ENCODE measurements at regions not wholly inside any gene's neighbourhood (a gene's known extent, or its start where the extent isn't known, plus 50 kb on each side); places are given as distances from the start of the nearest gene placed in this dataset.
"Not testable (repeated sequence)": the region's sequence is repeated elsewhere in the genome, so short reads cannot be mapped to it uniquely, and the experiment has no call there.

DNA sequence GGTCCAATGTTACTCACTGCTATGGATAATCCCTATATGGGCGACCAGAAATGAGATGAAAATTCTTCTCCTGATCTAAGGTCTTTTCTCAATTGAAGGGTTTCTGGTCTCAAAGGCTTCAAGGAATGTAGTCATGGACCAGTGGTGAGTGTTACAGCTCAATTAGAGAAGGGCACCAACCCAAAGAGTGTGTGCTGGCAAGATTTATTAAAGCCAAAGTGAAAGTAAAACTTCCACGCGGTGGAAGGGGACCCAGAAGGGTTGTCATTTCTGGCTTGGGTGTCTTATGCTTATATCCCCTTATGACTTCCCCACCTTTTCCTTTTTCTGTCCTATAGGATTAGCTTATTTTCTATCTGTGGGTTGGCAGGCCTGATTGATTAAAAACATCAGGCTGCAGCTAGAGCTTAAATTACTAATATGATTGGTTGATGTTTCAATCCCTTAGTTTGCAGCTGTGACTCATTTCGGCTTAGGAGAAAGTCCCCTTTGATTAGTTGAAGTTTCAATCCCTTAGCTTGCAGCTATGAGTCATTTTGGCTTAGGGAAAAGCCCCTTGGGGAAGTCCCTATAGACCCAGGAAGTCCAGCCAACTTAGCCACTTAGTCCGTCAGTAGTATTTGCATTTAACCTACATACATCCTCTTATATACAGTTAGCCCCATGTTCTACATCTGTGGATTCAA, 179.5 kb upstream of the NLGN4Y start:
- intact Hi-C loops (cut with micrococcal nuclease): loop anchor here (5.0 kb wide), 1 partner anchor 862 kb away; the partner anchor contains the start of gene UTY

DNA sequence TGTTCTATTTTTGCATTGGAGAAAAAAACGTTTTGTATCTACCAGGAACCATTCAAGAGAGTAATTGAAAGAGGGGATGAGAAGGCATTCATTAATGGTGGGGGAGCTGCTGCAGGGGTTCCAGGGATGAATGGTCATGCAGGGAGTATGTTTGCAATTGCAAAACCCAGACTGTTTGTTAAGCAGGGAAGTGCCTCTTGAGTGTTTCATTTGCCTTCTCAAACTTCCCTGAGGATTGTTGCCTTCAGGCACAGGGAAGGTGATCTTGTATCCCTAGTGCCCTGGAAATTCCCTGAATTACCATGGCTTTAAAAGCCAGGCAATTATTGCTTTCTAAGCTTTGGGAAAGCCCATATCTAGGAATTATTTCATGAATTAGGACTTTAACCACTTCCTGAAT, 172.7 kb upstream of the NLGN4Y start:
- intact Hi-C loops (cut with micrococcal nuclease): no loop called here

DNA sequence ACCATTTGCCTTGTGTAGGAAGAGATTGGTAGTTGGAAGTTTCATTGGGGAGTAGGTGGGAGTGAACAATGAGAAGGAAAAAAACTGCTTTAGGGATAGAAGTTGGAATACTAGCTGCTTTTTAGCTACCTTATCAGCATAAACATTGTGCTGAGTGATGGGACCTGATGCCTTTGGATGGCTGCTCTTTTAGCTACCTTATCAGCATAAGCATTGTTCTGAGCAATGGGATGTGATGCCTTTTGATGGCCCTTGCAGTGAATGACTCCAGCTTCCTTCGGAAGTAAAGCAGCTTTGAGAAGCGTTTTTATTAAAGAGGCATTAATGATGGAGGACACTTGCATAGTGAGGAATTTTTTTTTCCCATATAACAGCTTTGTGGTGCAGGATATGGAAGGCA, 168.2 kb upstream of the NLGN4Y start:
- intact Hi-C loops (cut with micrococcal nuclease): no loop called here

DNA sequence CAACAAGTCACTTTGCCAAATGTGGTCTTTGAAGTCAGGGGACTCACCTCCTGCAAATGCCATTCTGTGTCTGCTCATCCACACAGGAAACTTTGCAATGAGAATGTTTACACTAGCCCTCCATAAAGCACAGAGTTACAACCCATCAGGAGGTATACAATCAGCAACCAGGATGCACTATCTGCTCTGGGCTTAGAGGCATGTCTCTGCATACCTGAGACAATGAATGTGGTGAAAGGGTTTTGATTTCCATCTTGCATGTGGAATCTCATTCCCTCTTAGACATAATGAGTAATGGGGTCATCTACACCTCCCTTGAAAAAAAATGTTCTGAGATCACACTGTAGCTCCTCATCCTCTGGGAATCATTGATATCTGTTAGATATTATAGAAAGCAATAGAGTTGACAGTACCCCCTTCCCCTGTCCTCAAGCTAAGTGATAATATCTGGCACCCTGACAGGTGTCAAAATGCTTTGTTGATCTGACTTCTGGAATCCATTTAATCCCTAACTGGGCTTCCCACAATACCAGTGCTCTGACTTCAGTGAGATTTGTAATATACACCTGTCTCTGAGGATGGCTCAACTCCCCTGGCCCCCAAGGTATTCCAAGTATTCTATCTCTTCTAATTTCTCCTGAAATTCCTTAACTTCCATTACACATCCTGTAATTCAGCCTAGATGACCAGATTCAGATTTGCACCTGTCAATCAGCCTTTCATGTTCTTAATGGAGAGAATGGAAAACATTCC, 163.4 kb upstream of the NLGN4Y start:
- intact Hi-C loops (cut with micrococcal nuclease): no loop called here

DNA sequence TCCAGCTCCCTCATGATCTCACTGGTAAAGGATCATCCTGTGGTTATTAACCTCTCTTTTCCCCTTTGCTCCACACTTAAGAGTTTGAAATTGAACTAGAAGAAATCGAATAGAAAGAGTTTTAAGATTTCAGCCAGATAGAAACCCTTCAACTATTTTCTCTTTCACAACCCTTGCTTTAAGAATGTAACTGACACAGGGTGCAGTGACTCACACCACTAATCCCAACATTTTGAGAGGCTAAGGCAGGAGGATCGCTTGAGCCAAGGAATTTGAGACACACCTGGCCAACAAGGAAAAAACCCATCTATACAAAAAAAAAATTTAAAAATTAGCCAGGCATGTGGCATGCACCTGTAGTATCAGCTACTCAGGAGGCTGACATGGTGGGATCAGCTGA, 150.7 kb upstream of the NLGN4Y start:
- intact Hi-C loops (cut with micrococcal nuclease): loop anchor here (5.0 kb wide), 1 partner anchor 46 kb away; no protein-coding TSS in a partner anchor

DNA sequence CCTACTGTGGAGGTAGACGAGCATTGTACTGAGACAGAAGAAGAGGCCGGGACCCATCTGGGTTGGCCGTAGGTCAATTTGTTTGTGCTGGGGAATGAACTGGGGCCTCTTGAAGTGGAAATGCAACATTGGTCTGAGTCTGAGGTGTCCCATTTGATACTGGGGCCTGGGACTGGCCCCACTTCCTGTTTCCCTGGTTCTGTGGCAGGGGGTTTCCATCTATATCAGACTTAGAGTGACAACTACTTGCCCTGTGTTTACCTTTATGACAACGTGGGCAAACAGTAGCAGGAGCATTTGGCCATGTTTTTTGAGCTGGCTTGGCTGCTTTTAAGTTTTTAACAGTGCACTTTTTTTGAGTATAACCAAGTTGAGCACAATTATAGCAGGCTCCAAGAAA, 146.1 kb upstream of the NLGN4Y start:
- intact Hi-C loops (cut with micrococcal nuclease): no loop called here

DNA sequence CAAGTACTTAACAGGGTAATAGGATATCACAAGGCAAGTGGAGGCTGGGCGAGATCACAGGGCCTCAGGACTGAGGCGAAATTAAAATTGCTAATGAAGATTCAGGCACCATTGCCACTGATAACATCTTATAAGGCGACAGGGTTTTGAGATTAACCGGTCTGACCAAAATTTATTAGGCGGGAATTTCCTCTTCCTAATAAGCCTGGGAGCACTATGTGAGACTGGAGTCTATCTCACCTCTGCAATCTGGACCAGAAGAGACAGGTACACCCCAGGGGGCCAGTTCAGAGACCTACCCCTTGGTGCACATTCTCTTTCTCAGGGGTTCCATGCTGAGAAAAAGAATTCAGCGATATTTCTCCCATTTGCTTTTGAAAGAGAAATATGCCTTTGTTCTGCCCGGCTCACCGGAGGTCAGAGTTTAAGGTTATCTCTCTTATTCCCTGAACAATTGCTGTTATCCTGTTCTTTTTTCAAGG, 113.7 kb upstream of the NLGN4Y start:
- intact Hi-C loops (cut with micrococcal nuclease): not testable (repeated sequence)

DNA sequence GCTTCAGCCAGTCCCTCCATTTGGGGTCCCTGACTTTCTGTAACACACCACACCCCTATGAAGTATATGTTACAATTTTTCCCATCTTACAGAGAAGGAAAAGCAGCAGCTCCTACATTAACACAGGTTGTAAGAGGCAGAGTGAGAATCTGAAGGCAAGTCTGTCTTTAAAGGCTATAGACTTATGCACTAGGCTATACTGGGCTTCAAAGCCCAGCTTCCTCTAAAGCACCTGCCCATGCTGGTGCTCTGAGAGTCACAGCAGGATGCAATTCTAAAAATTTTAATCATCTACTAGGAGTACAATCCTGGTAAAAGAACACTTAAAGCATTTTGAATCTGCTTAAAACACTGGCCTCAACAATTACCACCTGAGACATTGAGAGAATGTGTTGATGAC, 113.0 kb upstream of the NLGN4Y start:
- intact Hi-C loops (cut with micrococcal nuclease): no loop called here

DNA sequence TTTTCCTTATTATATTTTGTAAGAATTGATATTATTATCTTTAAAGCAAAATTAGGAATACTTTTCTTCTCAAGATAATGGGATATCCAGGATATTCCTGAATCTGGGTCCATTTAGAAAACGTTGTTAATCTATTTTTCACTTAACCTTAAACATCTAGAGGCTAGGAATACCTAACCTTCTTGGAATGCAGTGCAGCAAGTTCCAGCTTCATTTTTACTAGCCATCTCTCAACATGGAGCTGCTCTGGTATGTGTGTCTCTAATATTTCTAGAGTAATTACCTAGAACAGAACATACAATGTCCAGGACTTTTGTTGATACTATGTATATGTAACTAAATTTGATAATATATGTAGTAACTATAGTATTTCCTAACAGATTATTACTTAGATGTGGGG, 87.8 kb upstream of the NLGN4Y start:
- intact Hi-C loops (cut with micrococcal nuclease): no loop called here

DNA sequence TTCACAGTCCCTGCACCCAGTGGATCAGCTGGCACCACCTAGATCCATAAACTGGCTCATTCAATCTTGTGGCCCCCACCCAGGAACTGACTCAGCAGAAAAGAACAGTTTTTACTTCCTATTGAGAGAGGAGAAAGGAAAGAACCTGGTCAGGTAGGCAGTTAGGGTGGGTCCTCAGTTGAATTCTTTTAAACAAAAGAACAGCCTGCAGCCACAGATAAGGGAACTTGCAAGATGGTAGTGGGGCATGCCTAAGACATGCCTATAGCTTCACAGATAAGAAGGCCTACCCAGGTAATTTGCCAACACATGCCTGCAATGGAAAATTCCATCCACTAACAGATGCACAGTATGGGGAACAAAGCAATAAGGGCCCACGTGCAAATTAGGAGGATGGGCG, 86.7 kb upstream of the NLGN4Y start:
- intact Hi-C loops (cut with micrococcal nuclease): no loop called here

DNA sequence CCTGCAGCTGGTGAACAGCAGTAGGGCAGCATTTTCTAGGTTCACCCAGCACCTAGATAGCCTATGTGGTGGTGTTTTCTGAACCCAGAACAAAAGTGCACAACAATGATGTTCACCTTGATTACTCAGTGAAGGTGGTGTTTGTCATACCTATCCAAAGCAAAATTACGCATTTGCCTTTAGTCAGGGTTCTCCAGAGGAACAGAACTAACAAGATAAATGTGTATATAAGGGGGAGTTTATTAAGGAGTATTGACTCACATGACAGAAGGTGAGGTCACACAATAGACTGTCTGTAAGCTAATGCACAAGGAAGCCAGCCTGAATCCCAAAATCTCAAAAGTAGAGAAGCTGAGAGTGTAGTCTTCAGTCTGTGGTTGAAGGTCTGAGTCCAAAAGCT, 85.9 kb upstream of the NLGN4Y start:
- intact Hi-C loops (cut with micrococcal nuclease): no loop called here

DNA sequence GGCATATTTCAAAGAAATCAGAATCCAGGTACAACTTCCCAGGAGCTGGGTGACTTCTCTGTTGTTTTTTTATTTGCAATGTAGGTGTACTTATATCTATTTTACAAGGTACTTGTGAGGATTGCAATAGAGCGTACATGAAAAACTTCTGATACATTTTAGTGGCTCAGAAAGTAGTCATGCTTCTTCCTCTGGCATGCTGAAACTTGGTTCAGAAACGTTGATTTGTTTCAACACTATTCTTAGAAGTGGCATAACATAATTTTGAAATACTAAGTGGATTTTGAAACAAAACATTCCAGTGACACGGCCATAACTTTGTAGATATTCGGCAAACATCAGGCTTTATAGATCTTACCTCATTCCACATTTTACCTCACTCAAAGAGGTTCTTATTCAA, 79.8 kb upstream of the NLGN4Y start:
- intact Hi-C loops (cut with micrococcal nuclease): no loop called here

DNA sequence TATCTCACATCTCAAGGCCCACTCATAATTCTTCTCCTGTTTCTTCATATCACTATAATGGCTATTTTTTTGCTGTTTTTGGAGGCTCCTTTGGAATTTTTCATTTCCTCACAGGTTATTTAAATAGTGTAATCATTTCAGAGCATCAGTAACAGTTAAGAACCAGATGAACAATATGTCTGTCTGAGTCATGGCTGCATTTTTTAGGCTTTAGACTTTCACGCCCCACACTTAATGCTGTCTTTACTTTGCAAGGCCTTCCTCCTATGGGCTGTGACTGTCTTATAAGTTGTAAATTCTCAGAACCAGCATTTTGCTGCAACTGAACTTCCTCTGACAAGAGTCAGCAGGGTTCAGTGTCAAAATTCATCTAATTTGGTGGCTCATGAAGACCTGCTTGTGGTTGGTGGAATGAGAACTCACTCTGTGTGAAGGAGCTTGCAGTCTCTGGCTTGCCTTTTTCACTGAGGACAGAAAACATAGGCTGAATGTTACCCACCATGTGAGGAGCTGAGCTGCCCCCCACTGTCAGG, 56.1 kb upstream of the NLGN4Y start:
- intact Hi-C loops (cut with micrococcal nuclease): no loop called here

DNA sequence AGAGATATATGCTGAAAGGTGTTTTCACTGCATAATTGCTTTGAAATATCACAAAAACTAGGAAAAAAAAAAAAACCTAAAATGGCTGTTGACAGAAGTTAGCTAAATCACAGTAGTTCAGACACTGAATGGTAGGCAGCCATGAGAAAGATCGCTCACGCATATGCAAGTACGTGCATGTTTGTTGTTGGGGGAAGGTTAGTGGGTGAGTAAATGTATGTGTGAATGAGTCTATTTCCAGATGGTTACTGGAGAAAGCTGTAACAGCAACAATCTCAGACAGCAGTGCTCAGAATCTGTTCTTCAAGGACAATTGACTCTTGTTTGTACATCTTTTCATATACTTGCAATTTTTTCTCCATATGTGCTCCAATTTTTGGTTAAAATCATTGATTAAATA, 51.9 kb upstream of the NLGN4Y start:
- intact Hi-C loops (cut with micrococcal nuclease): no loop called here

DNA sequence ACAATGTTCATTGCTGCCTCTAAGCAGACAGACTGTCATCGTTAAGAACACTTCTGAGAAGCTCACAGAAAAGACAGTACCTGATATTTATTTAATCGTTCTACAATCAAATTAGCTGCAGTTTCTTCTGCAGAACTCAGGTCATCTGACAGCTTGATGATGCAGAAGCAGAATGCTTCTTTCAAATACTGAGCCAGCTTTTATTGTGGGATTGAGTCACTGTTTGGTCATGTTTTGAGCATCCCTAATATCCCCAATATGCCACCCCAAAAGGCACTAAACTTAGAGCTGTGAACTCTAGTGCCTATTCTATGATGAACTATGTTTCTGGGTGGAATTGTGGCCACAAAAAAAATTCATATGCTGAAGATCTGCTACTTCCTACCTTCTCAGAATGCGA, 51.0 kb upstream of the NLGN4Y start:
- intact Hi-C loops (cut with micrococcal nuclease): no loop called here

All from T-helper 2 cell treated with Interferon-gamma antibody and Interleukin-4, amounts not matched to agents 100 ng/mL and 5 ng/mL, for 36 hours (primary cell).